NCI-H748 (cell line): ENCODE measurements at regions not wholly inside any gene's neighbourhood (a gene's known extent, or its start where the extent isn't known, plus 50 kb on each side); places are given as distances from the start of the nearest gene placed in this dataset.
"Not testable (repeated sequence)": the region's sequence is repeated elsewhere in the genome, so short reads cannot be mapped to it uniquely, and the experiment has no call there.

ENCODE experiments used
- DNase-seq: peaks from one replicate; lab custom pipeline; 2025; ENCODE audit not compliant: unreplicated experiment; lab: John Stamatoyannopoulos, UW

GRCh38 chr1:64358692-64359091 is 111.2 kb upstream of the CACHD1 start:
- no peak for DNase-seq

GRCh38 chr1:64361974-64362373 is 108.0 kb upstream of the CACHD1 start:
- DNase-seq, result no peak

- DNase-seq, result no peak
Measured at GRCh38 chr1:64363111-64363510, 106.8 kb upstream of the CACHD1 start.

- no peak for DNase-seq
Measured at GRCh38 chr1:64363616-64364015, 106.3 kb upstream of the CACHD1 start.

- no peak for DNase-seq
Measured at GRCh38 chr1:64366821-64367220, 103.1 kb upstream of the CACHD1 start.

- DNase-seq, result no peak
Measured at GRCh38 chr1:64368344-64368743, 101.6 kb upstream of the CACHD1 start.

GRCh38 chr1:64378826-64379225 is 91.1 kb upstream of the CACHD1 start:
- no peak for DNase-seq

GRCh38 chr1:64387389-64388285 is 82.3 kb upstream of the CACHD1 start:
- no peak for DNase-seq

- DNase-seq, result no peak
Measured at GRCh38 chr1:64388336-64388735, 81.6 kb upstream of the CACHD1 start.

- DNase-seq, result no peak
Measured at GRCh38 chr1:64392109-64392508, 77.8 kb upstream of the CACHD1 start.

- no peak for DNase-seq
Measured at GRCh38 chr1:64393790-64394189, 76.1 kb upstream of the CACHD1 start.

GRCh38 chr1:64396817-64397216 is 73.1 kb upstream of the CACHD1 start:
- no peak for DNase-seq

GRCh38 chr1:64397541-64397940 is 72.4 kb upstream of the CACHD1 start:
- no peak for DNase-seq

- no peak for DNase-seq
Measured at GRCh38 chr1:64398936-64399335, 71.0 kb upstream of the CACHD1 start.

- no peak for DNase-seq
Measured at GRCh38 chr1:64401285-64401684, 68.6 kb upstream of the CACHD1 start.

GRCh38 chr1:64403331-64403730 is 66.6 kb upstream of the CACHD1 start:
- no peak for DNase-seq

- no peak for DNase-seq
Measured at GRCh38 chr1:64404202-64404601, 65.7 kb upstream of the CACHD1 start.

GRCh38 chr1:64405833-64406232 is 64.1 kb upstream of the CACHD1 start:
- no peak for DNase-seq

GRCh38 chr1:64410217-64410616 is 59.7 kb upstream of the CACHD1 start:
- no peak for DNase-seq

- DNase-seq, result not testable (repeated sequence)
Measured at GRCh38 chr1:64414855-64415546, 54.9 kb upstream of the CACHD1 start.

- no peak for DNase-seq
Measured at GRCh38 chr1:64417803-64418202, 52.1 kb upstream of the CACHD1 start.
